MCF 10A (cell line): ENCODE measurements at regions not wholly inside any gene's neighbourhood (a gene's known extent, or its start where the extent isn't known, plus 50 kb on each side); places are given as distances from the start of the nearest gene placed in this dataset.
A peak's percentile ranks its signal among the peaks of the same experiment; 100 is the strongest.

ENCODE experiments used
- BruUV-seq: library from RNA; stranded (reverse); fragments of 400-500 nt; replicated peaks from 2 replicates; lab custom pipeline; 2021; lab: Mats Ljungman, UMichigan
- CTCF ChIA-PET: fragments of 300-600 bp; sonication (Branson Sonifier 250); formaldehyde crosslinking; extraction: SDS; loops from one replicate; lab custom pipeline; 2021; ENCODE audit warnings: antibody characterized with exemption, inconsistent platforms; lab: Yijun Ruan, JAX
- POLR2A ChIA-PET: fragments of 300-600, 350-650 bp; sonication (Branson Sonifier 250); formaldehyde crosslinking; extraction: SDS; loops from one replicate; lab custom pipeline; 2020; ENCODE audit warnings: antibody characterized with exemption, inconsistent platforms; lab: Yijun Ruan, JAX
- DNase-seq: peaks from one replicate; pipeline ENCODE4 v3.0.0-alpha.2; 2018; ENCODE audit not compliant: unreplicated experiment
- H3K27ac Mint-ChIP-seq: one replicate; pipeline ENCODE4 v1.8.0; 2022; ENCODE audit warnings: mild to moderate bottlenecking, low read depth, mixed read lengths; ENCODE audit not compliant: unreplicated experiment
- H3K27me3 Mint-ChIP-seq: one replicate; pipeline ENCODE4 v1.8.0; 2022; ENCODE audit warnings: mixed read lengths; ENCODE audit not compliant: insufficient read depth, unreplicated experiment
- H3K36me3 Mint-ChIP-seq: one replicate; pipeline ENCODE4 v1.8.0; 2022; ENCODE audit warnings: mild to moderate bottlenecking, moderate library complexity, mixed read lengths; ENCODE audit not compliant: insufficient read depth, unreplicated experiment
- H3K4me1 Mint-ChIP-seq: one replicate; pipeline ENCODE4 v1.8.0; 2022; ENCODE audit warnings: mixed read lengths; ENCODE audit not compliant: insufficient read depth, unreplicated experiment
- H3K4me3 Mint-ChIP-seq: one replicate; pipeline ENCODE4 v1.8.0; 2022; ENCODE audit warnings: mild to moderate bottlenecking, moderate library complexity, mixed read lengths; ENCODE audit not compliant: unreplicated experiment
- H3K9me3 Mint-ChIP-seq: one replicate; pipeline ENCODE4 v1.8.0; 2022; ENCODE audit warnings: mixed read lengths; ENCODE audit not compliant: unreplicated experiment
- CTCF ChIP-seq: fragments of 200-600 bp; IDR thresholded peaks from one replicate; pipeline ENCODE4 v1.8.0; 2022; ENCODE audit warnings: antibody characterized with exemption, mild to moderate bottlenecking; ENCODE audit not compliant: unreplicated experiment
- intact Hi-C: fragments of 100-400 bp; cut with micrococcal nuclease; formaldehyde crosslinking; loops from 2 replicates; pipeline ENCODE4 v1.14.1; 2022

- intact Hi-C loops = no loop called here
- CTCF ChIA-PET = interaction anchor here (0.9 to 1.3 kb wide), 3 partner anchors 13 to 121 kb away, joined by 3 to 4 read pairs (median 3); no protein-coding TSS in a partner anchor
- Mint-ChIP-seq H3K4me1 (no peaks in the 10 kb centered on the region), H3K27ac (no peak overlapping the region), H3K36me3 (no peaks in the 10 kb centered on the region), H3K4me3 (no peak overlapping the region), H3K9me3 (peaks cover 5% of the 10 kb centered on the region), H3K27me3 (no peaks in the 10 kb centered on the region)
- POLR2A ChIA-PET = no interaction called here
- BruUV-seq = no TSS peak
- no peak for TF ChIP-seq CTCF
- DNase-seq = no peak
Observed at GRCh38 chr3:158005391-158006100, 100.7 kb downstream of the SHOX2 start.

GRCh38 chr3:157999246-157999645, 107.0 kb downstream of the SHOX2 start:
- no peak overlapping the region for H3K27ac Mint-ChIP-seq
- H3K9me3 Mint-ChIP-seq = peaks cover 15% of the 10 kb centered on the region
- peak; percentile 27 for DNase-seq
- H3K4me3 Mint-ChIP-seq = no peak overlapping the region
- ChIA-PET POLR2A (interaction anchor here (0.6 kb wide), 1 partner anchor 113 kb away, joined by 3 read pairs; no protein-coding TSS in a partner anchor), CTCF (no interaction called here)
- TF ChIP-seq CTCF = no peak
- H3K4me1 Mint-ChIP-seq = no peaks in the 10 kb centered on the region
- intact Hi-C loops = no loop called here
- BruUV-seq = no TSS peak
- H3K36me3 Mint-ChIP-seq = no peaks in the 10 kb centered on the region
- no peaks in the 10 kb centered on the region for H3K27me3 Mint-ChIP-seq

- H3K4me1 Mint-ChIP-seq = no peaks in the 10 kb centered on the region
- H3K27ac Mint-ChIP-seq = no peak overlapping the region
- ChIA-PET CTCF (interaction anchor here (0.5 to 0.8 kb wide), 2 partner anchors 50 to 423 kb away, joined by 3 to 4 read pairs; no protein-coding TSS in a partner anchor), POLR2A (no interaction called here)
- no peak for TF ChIP-seq CTCF
- H3K9me3 Mint-ChIP-seq = no peaks in the 10 kb centered on the region
- BruUV-seq = no TSS peak
- H3K27me3 Mint-ChIP-seq = no peaks in the 10 kb centered on the region
- no peaks in the 10 kb centered on the region for H3K36me3 Mint-ChIP-seq
- intact Hi-C loops = no loop called here
- no peak for DNase-seq
- no peak overlapping the region for H3K4me3 Mint-ChIP-seq
Observed at GRCh38 chr3:157982359-157982758, 123.9 kb downstream of the SHOX2 start.

GRCh38 chr3:157981819-157982218, 124.4 kb downstream of the SHOX2 start:
- CTCF ChIA-PET = interaction anchor here (0.5 to 0.8 kb wide), 2 partner anchors 50 to 423 kb away, joined by 3 to 4 read pairs; no protein-coding TSS in a partner anchor
- Mint-ChIP-seq H3K4me3 (no peak overlapping the region), H3K9me3 (no peaks in the 10 kb centered on the region), H3K27me3 (no peaks in the 10 kb centered on the region), H3K36me3 (no peaks in the 10 kb centered on the region), H3K27ac (no peak overlapping the region), H3K4me1 (no peaks in the 10 kb centered on the region)
- TF ChIP-seq CTCF = no peak
- DNase-seq = peak; percentile 6
- intact Hi-C loops = no loop called here
- no TSS peak for BruUV-seq
- POLR2A ChIA-PET = no interaction called here
